Endothelial cell of umbilical vein (primary cell): ENCODE measurements at regions not wholly inside any gene's neighbourhood (a gene's known extent, or its start where the extent isn't known, plus 50 kb on each side); places are given as distances from the start of the nearest gene placed in this dataset.

Experiments
- BruUV-seq: library from RNA; stranded (reverse); fragments of 400-500 nt; replicated peaks from 2 replicates; lab custom pipeline; 2021; lab: Mats Ljungman, UMichigan
- CTCF ChIA-PET: fragments of 300-600, 350-600 bp; sonication (Branson Sonifier 250); formaldehyde crosslinking; loops from one replicate; lab custom pipeline; 2021; ENCODE audit warnings: antibody characterized with exemption, inconsistent platforms; lab: Charles Lee
- POLR2A ChIA-PET: fragments of 300-600, 350-600 bp; sonication (Branson Sonifier 250); formaldehyde crosslinking; loops from one replicate; lab custom pipeline; 2021; ENCODE audit warnings: antibody characterized with exemption, inconsistent platforms; lab: Charles Lee
- DNase-seq: peaks from one replicate; pipeline ENCODE4 v3.0.0-alpha.2; 2011; ENCODE audit warnings: low read depth, low spot score
- FAIRE-seq: peaks from 2 replicates; lab custom pipeline; 2011; peaks lifted over from hg19 to GRCh38; lab: Jason Lieb, UNC
- H2AFZ ChIP-seq: 2 replicates; pipeline ENCODE4 v1.6.0; 2012; ENCODE audit warnings: low read depth, low read length, control low read depth, inconsistent platforms
- H3K27ac ChIP-seq: 2 replicates; pipeline ENCODE4 v1.5.1; 2011; ENCODE audit warnings: low read depth, mild to moderate bottlenecking, control low read depth, low read length, moderate library complexity; ENCODE audit not compliant: insufficient read depth
- H3K27me3 ChIP-seq, 2 experiments: 2 replicates each; pipeline versions ENCODE4 v1.6.0 to v1.6.1; 2011; ENCODE audit warnings: low read length in 2 of 2, mixed read lengths in 1 of 2; ENCODE audit not compliant: control insufficient read depth in 2 of 2, insufficient read depth in 2 of 2
- H3K36me3 ChIP-seq, 2 experiments: 2 replicates in 1 of 2; 3 replicates in 1 of 2; pipeline ENCODE4 v1.5.1; 2011; ENCODE audit warnings: low read length in 2 of 2, mild to moderate bottlenecking in 1 of 2, moderate library complexity in 1 of 2; ENCODE audit not compliant: control insufficient read depth in 2 of 2, insufficient read depth in 2 of 2; ENCODE audit errors: extremely low read depth in 1 of 2
- H3K4me1 ChIP-seq: 3 replicates; pipeline ENCODE4 v1.5.1; 2011; ENCODE audit warnings: mild to moderate bottlenecking, low read length; ENCODE audit not compliant: control insufficient read depth, insufficient read depth; ENCODE audit errors: extremely low read depth
- H3K4me2 ChIP-seq: 2 replicates; pipeline ENCODE4 v1.6.1; 2011; ENCODE audit warnings: low read length, control low read depth, mixed read lengths; ENCODE audit not compliant: insufficient read depth
- H3K4me3 ChIP-seq, 3 experiments: fragments of 200-600 bp in 1 of 3; sonication (generic), shearing (Covaris generic) in 1 of 3; replicated peaks in 1 of 3; 2 replicates each; pipeline ENCODE4 v1.5.1; 2011 to 2016; ENCODE audit warnings: control low read depth in 3 of 3, low read length in 3 of 3, mild to moderate bottlenecking in 2 of 3, inconsistent platforms in 1 of 3, low read depth in 1 of 3, moderate library complexity in 1 of 3; ENCODE audit not compliant: insufficient read depth in 1 of 3
- H3K79me2 ChIP-seq: 2 replicates; pipeline ENCODE4 v1.6.0; 2012; ENCODE audit warnings: low read length, inconsistent platforms; ENCODE audit not compliant: control insufficient read depth, insufficient read depth
- H3K9ac ChIP-seq: replicated peaks from 2 replicates; pipeline ENCODE3; 2011; ENCODE audit warnings: low read length, control low read depth; ENCODE audit not compliant: insufficient read depth; ENCODE audit errors: extremely low read depth
- H3K9me1 ChIP-seq: replicated peaks from 3 replicates; pipeline ENCODE4 v1.6.0; 2011; ENCODE audit warnings: mild to moderate bottlenecking, low read length; ENCODE audit not compliant: control insufficient read depth, insufficient read depth; ENCODE audit errors: extremely low read depth
- H3K9me3 ChIP-seq: replicated peaks from 2 replicates; pipeline ENCODE4 v1.5.1; 2012; ENCODE audit warnings: low read length, inconsistent platforms; ENCODE audit not compliant: control insufficient read depth, insufficient read depth
- H4K20me1 ChIP-seq: replicated peaks from 2 replicates; pipeline ENCODE3; 2011; ENCODE audit warnings: mild to moderate bottlenecking, low read length; ENCODE audit not compliant: control insufficient read depth, insufficient read depth; ENCODE audit errors: extremely low read depth
- CTCF ChIP-seq, 2 donors: IDR thresholded peaks; 1 replicate in 1 of 2; 2 replicates in 1 of 2; pipeline ENCODE4 v1.5.1; 2011; ENCODE audit warnings: low read length in 2 of 2, mild to moderate bottlenecking in 2 of 2, moderate library complexity in 2 of 2, control low read depth in 1 of 2, inconsistent platforms in 1 of 2, low read depth in 1 of 2; ENCODE audit not compliant: insufficient read depth in 1 of 2; ENCODE audit errors: extremely low read depth in 1 of 2
- MAX ChIP-seq: IDR thresholded peaks from 2 replicates; pipeline ENCODE4 v1.6.1; 2011; ENCODE audit not compliant: insufficient read depth, insufficient read length
- dilution Hi-C: fragments of 300-500 bp; cut with MboI; formaldehyde crosslinking; loops from one replicate; pipeline ENCODE4 v1.15.0; 2019; ENCODE audit warnings: low sequenced_read_pairs; ENCODE audit not compliant: extremely low pct_ligation_motif_present
- intact Hi-C: fragments of 100-400 bp; cut with micrococcal nuclease; formaldehyde crosslinking; loops from one replicate; pipeline ENCODE4 v1.10.0; 2022

- no peaks in the 10 kb centered on the region for H3K9me1 ChIP-seq
- H2AFZ ChIP-seq, result no peak overlapping the region
Observed at GRCh38 chr9:90141723-90142122, 500.9 kb downstream of the DIRAS2 start.

More at GRCh38 chr9:90141723-90142122, 500.9 kb downstream of the DIRAS2 start:
- TF ChIP-seq CTCF (IDR thresholded peaks at IDR 0.05; ENCODE audit: extremely low read depth in 1 of 2, insufficient read depth in 1 of 2, low read depth in 1 of 2, low read length in 2 of 2) (peak; percentile 20 to 21), MAX (no peak)
- Histone ChIP-seq H3K9me3 (no peaks in the 10 kb centered on the region), H3K79me2 (no peaks in the 10 kb centered on the region), H3K36me3 (no peaks in the 10 kb centered on the region), H3K27me3 (no peaks in the 10 kb centered on the region), H3K27ac (no peak overlapping the region), H3K4me3 (no peak overlapping the region), H3K4me2 (no peak overlapping the region), H3K4me1 (no peaks in the 10 kb centered on the region), H4K20me1 (no peaks in the 10 kb centered on the region), H3K9ac (no peak overlapping the region)
- FAIRE-seq, result no peak
- intact Hi-C loops, result loop anchor here (1.0 to 10.0 kb wide), 4 partner anchors 503 to 730 kb away; partner anchors contain the start of gene DIRAS2
- CTCF ChIA-PET, result interaction anchor here (1.0 to 5.0 kb wide), 5 partner anchors 10 to 731 kb away, joined by 3 to 37 read pairs (median 6); no protein-coding TSS in a partner anchor
- POLR2A ChIA-PET, result no interaction called here
- DNase-seq, result no peak
- dilution Hi-C loops, result no loop called here
- BruUV-seq, result no TSS peak
